GM18868 (cell line): ENCODE measurements at regions not wholly inside any gene's neighbourhood (a gene's known extent, or its start where the extent isn't known, plus 50 kb on each side); places are given as distances from the start of the nearest gene placed in this dataset.
"Not testable (repeated sequence)": the region's sequence is repeated elsewhere in the genome, so short reads cannot be mapped to it uniquely, and the experiment has no call there.

Source experiments
- ATAC-seq: cut with Tn5 transposase; IDR thresholded peaks from one replicate; pipeline ENCODE4 v1.9.1; 2021; ENCODE audit warnings: mild to moderate bottlenecking, moderate library complexity; ENCODE audit not compliant: unreplicated experiment

DNA sequence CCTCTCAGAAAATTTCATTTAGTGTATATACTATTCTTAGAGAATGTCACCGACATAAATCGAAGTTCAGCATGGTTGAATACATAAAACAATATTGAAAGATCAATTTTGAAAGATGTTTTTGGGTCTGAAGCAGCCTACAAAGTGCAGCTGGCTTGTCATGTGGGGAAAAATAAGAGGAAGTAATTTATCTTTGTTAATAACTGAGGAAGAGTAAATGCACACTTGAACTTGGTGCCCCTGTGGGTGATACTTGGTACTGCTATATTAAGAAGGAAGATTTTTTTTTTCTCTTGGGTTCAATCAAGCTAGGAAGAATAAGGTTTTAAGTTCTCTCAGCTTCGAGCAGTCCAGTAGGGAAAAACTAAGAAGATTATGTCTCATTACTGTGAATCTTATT, 661.3 kb downstream of the RPL10L start:
- no peak for ATAC-seq

DNA sequence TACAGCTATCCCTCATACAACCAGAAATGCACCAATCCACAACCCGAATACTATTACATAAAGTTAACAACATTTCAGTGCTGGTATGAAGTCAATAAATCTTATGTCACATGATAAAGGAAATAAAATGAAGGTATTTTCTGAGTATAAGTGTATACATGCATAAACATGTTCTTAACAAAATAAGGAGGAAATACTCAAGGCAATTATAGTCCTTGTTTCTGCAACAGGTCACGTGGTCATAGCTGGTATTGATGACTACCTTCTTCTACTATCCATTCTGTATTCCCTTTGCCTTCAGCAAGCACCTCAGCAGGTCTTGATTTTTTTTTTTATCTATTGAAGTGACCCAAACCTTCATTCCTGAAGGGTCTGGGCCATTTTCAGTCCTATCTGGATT, 675.6 kb downstream of the RPL10L start:
- no peak for ATAC-seq

DNA sequence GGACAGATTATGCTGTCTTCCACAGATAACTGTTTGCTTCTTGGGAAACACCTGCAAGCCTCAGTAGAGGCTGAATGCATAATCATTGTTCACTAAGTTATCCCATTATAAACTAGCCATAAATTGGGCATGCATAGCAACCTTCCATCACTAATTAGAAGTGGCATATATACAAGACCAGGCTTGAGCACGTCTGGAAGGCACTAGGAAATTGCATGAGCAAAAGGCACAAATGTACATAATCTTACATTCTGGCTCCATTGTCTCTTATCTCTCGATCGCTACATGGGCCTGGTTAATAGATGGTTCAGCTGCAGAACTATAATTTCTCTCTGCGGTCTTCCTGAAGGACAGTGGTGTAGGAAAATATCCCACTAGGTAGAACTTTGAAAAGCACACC, 679.2 kb downstream of the RPL10L start:
- ATAC-seq: no peak

DNA sequence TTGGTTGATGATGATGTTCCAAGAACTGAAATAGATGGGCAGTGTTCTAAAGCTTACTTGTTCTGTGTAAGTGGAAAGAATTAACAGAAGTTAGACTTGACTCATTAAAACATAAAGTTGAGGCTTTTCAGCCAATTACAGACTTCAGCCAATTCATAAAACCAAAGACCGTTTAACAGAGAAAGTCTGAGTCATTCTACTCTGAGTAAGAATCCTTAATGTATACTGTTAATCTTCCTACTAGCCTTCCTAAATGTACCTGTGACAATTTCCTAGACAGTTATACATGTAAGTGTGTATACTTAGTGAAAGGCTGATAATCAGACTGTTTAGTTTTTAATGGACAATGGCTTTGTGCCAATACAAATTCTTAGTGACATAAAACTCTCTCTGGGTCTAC, 681.0 kb downstream of the RPL10L start:
- no peak for ATAC-seq

DNA sequence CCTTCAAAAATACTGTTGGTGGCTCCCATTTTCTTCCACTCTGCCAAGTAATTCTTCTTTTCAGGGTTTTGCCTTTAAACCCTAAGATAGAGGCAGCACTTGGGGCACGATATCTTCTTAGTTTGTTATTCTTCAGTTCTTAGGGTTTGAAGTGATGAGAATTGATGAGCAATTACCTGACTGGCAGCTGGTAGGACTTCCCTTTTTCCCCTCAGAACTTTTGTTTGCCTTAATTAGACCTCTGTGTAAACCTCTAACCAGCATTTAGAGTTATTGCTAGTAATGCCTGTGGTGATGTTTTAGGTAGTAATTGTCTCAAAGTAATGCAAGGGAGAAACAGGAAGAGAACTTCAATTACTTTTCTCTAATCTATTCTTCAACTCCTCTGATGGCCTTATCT, 683.5 kb downstream of the RPL10L start:
- no peak for ATAC-seq

DNA sequence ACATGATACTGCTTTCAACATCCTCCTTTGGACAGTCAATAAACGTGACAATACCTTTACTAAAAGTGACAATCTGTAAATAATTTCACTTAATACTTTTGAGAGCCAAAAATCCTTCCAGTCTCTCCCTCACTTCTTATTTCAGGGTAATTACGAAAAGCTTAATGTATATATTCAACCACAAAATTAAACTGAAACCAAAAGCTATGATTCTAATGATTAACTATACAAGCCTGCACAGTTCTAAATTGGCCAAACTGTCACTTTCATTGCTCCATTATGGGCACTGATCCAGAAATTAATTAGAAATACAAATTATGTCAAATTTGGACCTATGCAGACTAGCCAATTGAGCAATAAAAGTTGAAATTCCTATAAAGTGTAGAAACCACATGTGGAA, 696.5 kb upstream of the MIS18BP1 start:
- ATAC-seq: no peak

DNA sequence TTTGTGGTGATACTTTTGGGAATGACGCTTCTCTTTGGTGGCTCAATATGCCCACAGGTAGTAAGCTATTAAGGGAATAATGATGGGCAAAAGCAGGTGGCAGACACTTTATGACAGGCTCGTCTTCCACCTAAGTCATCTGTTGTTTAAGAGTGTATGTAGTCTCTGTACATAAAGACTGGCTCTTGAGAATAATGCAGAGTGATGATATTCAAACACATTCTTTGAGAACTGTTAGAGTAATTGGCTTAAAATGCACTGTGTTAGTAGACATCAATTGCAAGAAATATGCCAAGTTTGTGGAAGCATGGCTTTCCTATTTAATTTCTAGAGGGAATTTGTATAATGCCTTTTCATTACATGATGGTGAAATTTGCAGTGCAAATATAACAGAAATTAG, 694.8 kb upstream of the MIS18BP1 start:
- ATAC-seq: no peak

DNA sequence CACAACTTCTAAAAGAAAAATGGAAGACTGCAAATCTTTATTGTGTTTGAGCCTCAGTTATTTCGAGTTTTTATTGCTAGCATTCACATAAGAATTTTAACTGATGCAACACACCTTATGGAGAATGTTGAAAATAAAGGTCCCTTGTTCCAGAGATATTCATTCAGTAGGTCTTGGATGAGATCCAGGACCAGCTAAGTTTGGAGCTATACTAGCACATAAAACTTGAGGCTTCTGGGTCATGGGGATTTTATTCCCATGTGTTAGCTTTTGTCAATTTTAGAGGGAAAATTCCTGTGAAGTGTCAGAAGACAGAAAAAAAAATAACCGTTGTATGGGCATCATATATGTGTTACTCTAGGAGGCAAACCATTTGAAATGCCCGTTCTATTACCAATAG, 693.2 kb upstream of the MIS18BP1 start:
- ATAC-seq: no peak

DNA sequence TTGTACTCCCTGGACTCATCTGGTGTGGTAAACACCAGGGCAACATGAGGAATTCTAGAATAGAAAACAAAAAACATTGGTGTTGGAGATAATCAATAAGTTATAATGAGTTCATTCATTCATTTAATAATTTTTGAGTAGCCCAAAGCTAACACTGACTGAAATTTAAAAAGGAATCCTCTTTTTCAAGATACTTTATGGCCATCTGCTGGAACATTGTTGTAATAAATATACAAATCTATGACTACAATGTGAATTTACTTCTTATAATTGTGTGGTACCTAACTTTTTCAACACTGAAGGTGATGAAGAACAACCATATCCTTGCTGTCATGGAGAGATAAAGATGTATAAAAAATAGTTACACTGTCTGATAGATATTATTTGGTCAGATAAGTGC, 687.3 kb upstream of the MIS18BP1 start:
- ATAC-seq: no peak

DNA sequence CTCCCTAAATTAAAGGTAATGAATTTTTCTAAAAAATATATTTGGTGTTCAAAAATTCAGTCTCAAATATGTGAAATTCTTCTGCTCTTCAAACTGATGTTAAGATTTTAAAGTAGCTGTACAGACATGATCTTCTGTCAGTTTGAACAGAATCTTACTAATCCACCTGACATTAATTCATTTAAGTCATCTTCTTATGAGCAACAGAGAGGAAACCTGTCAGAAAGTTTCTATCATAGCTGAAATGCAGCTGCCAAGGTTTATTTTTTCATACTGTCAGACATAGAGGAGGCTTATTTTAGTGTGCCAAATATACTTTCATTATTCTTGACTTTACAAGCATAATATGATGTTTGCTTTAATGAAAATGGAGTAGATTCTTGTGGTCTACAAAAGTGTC, 686.6 kb upstream of the MIS18BP1 start:
- ATAC-seq: no peak

DNA sequence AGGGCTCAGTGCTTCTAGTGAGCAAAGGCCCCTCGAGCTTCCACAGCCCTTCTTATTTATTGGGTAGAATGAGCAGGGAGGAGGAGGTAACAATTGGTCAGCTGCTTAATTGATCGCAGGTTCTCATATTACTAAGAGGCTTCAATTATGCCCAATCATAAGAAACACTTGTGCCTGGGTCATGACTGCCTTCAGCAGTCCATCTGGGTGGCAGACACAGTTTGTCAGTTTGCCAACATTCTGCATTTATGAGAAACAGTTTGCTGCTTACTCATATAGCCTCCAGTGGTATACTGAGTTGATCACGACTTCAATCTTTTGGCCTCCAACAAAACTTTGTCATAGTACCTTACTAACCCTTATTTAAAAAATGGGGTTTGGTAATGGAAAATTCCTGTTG, 667.0 kb upstream of the MIS18BP1 start:
- not testable (repeated sequence) for ATAC-seq

DNA sequence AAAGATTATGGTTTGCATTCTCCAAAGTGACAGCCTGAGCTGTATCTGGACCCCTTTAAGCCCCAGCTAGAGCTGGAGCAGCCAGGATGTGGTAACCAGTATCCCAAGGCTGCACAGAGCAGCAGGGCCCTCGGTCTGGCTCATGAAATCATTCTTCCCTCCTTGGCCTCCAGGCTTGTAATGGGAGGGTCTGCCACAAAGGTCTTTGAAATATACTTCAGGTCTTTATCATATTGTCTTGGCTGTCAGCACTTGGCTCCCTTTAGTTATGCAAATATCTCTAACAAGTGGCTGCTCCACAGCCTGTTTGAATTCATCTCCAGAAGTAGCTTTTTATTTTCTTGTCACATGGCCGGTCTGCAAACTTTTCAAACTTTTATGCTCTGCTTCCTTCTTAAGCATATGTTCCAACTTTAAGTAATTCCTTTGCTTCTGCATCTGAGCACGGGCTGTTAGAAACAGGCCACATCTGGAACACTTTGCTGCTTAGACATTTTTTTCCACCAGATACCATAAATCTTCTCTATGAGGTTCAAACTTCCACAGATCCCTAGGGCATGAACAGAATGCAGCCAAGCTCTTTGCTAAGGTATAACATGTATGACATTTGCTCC, 663.4 kb upstream of the MIS18BP1 start:
- no peak for ATAC-seq

DNA sequence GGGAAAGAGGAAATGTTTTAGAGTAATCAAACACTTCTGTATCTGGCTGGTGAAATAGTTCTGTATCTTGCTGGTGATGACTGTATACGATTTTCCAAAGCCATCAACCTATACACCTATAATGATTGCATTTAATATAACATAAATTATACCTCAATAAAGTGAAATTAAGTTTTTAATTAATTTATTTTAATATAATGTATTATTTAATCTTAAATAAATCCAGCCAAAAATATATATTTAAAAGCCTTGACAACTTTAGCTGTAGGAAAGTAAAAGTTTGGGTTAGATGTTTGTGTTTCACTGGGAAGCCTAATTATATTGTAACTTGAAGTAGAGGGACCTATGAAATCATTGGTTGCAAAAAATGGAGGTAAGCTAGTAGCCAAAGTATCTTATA, 654.8 kb upstream of the MIS18BP1 start:
- ATAC-seq: no peak

DNA sequence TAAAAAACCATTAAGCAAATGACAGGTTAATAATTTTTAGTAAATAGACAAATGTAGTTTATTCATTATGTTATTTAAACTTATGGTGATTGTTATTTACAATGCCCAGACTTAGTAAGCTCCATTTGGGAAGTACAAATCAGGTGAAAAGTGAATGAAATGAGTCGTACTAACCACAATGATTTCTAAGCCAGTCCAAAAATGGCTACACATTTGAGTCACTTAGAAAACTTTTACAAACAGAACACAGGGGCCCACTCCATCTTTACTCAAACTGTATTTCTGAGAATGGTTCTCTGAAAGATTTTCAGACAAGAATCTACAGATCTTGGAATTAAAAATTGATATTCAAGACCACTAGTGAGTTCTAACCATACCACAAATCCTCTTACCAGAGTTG, 653.3 kb upstream of the MIS18BP1 start:
- peak; percentile 95 for ATAC-seq

DNA sequence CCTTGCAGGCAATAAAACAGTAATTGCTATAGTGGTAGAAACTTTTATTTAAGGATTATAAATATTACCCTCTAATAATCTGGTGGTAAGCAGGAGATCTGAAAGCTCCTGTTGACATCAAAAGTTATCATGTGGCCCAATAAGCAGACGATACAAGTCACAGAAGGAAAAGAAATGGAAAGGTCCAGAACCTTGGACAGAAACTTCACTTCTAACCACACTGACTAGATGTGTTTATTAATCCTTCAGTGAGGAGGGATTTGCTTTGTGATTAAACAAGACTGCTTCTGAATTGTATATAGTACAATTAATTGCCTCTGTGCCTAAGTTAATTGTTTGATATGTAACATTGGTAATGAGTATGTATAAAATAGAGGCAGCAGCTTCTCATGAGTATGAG, 652.7 kb upstream of the MIS18BP1 start:
- ATAC-seq: no peak

DNA sequence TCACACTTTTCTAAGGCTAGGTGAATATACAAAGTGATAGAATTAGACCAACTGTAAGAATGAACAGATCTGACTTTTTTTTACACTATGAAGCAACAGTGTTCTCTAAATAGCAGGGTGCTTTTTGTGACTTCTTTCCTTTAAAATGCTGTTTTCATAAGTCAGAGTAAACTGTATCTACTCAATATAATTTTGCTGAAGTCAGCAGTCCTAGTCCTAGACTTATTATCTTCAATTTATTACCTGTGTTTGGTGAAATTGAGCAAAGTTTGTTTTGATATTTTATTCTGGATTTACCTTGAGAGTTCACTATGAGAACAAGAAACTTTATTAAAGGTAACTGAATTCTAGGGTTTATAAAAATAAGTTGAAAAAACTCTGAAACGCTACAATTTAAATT, 651.3 kb upstream of the MIS18BP1 start:
- ATAC-seq: no peak

DNA sequence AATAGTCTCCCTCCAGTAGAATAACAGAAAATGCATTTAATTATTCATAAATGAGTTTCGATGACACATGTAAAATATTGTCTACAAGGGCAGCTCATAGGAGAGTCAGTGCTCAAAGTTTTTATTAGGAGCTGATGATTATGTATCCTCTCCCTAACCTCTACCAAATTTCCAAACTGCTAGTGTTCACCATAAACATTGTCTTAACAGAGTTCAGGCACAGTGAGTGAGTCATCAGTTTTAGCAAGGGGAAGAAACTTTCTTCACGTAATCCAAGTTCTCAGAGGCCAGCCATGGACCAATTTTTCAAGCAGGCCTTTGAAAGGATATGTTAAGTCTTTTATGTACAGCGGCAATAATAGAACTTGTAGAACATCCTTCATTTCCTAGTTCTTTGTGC, 649.2 kb upstream of the MIS18BP1 start:
- ATAC-seq: no peak

DNA sequence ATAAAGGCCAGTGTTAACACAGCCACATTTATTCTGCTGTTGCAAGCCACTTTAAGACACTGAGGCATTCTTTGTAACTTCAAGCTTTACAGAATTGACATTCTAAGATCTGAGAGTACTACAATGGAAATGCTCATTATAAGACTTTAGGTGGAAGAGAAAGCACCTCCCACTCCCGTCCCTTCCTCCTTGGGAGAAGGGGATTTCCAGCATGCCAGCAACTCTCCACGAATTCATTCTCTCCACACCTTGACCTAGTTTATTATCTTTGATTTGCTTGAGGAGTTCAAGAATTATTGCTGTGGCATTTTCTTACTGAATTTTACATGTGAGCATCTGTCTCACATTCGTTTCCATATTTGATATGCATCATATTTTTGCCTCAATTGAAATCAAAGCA, 644.4 kb upstream of the MIS18BP1 start:
- ATAC-seq: no peak

DNA sequence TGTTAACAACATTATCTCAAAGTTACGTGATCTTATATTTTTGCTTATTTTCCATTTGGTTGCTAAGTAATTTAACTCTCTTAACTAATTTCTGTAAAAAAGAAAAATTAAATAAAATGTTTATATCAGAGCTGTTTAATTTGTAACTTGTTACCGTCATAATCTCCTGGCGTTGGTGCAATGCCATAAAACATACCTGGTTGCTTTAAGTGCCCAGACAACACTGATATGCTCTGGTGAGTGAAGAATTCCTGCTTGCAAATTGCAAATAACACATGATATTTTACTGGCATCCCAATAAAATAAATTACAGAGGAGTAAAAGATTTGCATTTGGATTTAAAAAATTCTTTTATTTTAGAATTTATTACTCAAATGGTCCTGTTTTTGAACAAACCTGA, 640.1 kb upstream of the MIS18BP1 start:
- no peak for ATAC-seq

DNA sequence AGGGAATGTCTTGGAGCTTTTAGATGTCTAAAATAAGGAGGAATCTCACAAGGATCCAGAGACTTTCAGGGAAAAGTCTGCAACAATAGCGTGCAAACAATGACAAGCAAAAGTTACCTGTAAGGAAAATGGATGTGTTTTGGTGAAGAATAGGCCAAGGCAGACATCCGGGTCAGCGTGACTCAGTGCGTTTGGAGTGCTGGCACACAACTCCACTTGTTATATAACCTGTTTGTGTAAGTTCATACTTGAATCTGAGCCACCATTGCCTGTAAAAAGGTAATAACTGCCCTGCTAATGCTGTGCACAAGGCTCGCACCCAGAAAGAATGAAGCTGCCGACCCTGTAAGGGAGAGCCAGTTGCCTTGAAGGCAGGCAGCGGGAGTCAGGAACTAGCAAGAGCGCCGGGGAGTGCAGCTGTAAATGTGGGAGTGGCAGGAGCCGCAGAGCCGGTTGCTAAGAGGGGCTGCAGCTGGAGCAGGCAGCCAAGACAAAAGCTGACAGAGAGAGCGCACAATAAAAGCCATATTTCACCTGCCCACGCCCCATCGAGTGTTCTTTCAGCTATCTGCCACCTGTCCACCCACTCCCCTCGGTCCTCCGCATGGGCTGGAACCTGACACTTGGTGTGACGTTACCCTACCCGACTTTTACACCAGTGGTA, 638.5 kb upstream of the MIS18BP1 start:
- ATAC-seq: no peak

DNA sequence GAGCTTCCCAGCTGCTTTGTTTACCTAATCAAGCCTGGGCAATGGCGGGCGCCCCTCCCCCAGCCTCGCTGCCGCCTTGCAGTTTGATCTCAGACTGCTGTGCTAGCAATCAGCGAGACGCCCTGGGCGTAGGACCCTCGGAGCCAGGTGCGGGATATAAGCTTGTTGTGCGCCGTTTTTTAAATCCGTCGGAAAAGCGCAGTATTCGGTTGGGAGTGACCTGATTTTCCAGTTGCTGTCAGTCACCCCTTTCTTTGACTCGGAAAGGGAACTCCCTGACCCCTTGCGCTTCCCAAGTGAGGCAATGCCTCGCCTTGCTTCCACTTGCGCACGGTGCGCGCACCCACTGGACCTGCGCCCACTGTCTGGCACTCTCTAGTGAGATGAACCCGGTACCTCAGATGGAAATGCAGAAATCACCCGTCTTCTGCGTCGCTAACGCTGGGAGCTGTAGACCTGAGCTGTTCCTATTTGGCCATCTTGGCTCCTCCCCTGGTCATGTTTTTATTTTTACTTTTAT, 635.8 kb upstream of the MIS18BP1 start:
- not testable (repeated sequence) for ATAC-seq

DNA sequence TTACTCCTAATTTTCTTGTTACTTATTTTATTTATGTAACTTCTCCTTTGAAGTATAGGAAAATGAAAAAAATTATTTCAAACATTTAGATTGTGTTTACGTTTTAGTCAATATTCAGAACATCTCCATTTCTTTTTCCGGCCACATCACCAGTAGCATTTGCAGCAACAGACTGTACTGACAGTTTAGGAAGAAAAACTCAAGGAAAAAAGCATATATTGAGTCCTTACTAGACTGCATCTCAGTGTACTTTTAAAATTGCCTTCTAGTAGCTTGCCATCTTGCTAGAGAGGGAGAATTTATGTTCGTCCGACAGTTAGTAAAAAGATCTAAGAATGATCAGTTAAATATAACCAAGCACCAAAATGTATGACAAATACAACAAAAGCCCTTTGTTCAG, 625.0 kb upstream of the MIS18BP1 start:
- no peak for ATAC-seq

DNA sequence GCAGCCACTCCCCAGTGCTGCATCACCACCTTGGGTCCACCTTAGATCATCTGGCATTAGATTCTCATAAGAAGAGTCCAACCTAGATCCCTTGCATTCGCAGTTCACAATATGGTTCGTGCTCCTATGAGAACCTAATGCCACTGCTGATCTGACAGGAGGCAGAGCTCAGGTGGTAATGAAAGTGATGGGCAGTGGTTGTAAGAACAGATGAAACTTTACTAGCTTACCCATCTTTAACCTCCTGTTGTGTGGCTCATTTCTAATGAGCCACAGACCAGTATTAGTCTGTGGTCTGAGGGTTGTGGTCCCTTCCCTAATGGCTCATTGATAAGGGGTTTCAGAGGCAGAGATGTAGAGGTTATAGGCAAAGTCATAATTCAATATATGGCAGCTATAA, 615.9 kb upstream of the MIS18BP1 start:
- ATAC-seq: peak; percentile 20
